IPS DF 6.9 (cell line): ENCODE measurements at regions not wholly inside any gene's neighbourhood (a gene's known extent, or its start where the extent isn't known, plus 50 kb on each side); places are given as distances from the start of the nearest gene placed in this dataset.
A peak's percentile ranks its signal among the peaks of the same experiment; 100 is the strongest.

Source experiments
- DNase-seq: peaks from one replicate; pipeline ENCODE4 v3.0.0-alpha.2; 2013; ENCODE audit warnings: low read depth, low spot score
- H3K27ac ChIP-seq: one replicate; pipeline ENCODE4 v1.5.1; 2013; ENCODE audit warnings: low read length, control low read depth
- H3K27me3 ChIP-seq: 2 replicates; pipeline ENCODE4 v1.6.1; 2013; ENCODE audit warnings: mild to moderate bottlenecking, low read length; ENCODE audit not compliant: control insufficient read depth, insufficient read depth
- H3K36me3 ChIP-seq: 2 replicates; pipeline ENCODE4 v1.6.1; 2013; ENCODE audit warnings: low read length; ENCODE audit not compliant: control insufficient read depth, insufficient read depth
- H3K4me1 ChIP-seq: 2 replicates; pipeline ENCODE4 v1.6.1; 2013; ENCODE audit warnings: low read length; ENCODE audit not compliant: control insufficient read depth, insufficient read depth
- H3K4me3 ChIP-seq: 2 replicates; pipeline ENCODE4 v1.5.1; 2013; ENCODE audit warnings: mild to moderate bottlenecking, low read length
- H3K9me3 ChIP-seq: 2 replicates; pipeline ENCODE4 v1.6.1; 2013; ENCODE audit warnings: low read length, inconsistent platforms; ENCODE audit not compliant: control insufficient read depth, insufficient read depth
- WGBS: extraction: QIAGEN DNeasy Blood & Tissue Kit; methylation state at CpG from one replicate; pipeline ENCODE4 v1.1.7; 2013; ENCODE audit warnings: mixed read lengths, missing lambda C conversion rate; ENCODE audit not compliant: insufficient read length, insufficient coverage; 5-methylcytosine and 5-hydroxymethylcytosine counted together

DNA sequence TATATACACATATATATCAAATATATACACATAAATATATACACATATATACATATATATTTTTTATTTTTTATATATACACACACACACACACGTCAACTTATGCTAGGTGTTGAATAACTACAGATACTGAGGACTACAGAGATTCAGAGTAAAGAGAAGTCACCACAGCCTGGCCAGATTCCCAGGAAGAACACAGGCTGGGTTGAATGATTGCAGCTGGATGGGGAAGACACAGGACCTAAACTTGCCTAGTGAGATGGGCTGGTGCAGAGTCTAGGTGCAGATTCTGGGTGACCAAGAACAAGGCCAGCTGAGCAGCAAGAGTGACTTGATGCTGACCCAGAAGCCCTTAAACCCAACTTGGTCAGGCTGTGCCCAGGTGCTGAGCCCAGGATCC, 241.3 kb downstream of the KCTD12 start:
- Histone ChIP-seq H3K4me1 (no peaks in the 10 kb centered on the region), H3K27me3 (no peaks in the 10 kb centered on the region), H3K36me3 (no peaks in the 10 kb centered on the region), H3K4me3 (no peak overlapping the region), H3K27ac (no peak overlapping the region), H3K9me3 (no peaks in the 10 kb centered on the region)
- DNase-seq: no peak
- no CpG with 5 or more reads among the region's 1 CpG for WGBS

DNA sequence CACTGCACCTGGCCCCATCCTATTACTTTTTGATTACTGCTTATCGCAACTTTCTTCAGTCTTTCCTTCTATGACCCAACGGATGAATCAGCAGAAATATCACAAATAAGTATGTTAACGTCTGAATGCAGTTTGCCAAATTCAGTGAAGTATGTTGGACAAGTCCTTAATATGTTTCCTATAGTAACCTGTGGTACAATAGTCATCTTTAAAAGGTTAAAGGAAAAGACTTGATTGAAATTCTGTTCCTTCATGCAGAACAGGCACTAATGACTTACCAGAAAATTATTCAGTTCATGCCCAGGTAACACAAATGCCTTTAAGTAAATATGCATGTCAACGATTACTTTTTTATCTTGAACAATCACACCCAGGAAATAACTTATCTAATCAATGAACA, 242.6 kb downstream of the KCTD12 start:
- Histone ChIP-seq H3K27me3 (no peaks in the 10 kb centered on the region), H3K36me3 (no peaks in the 10 kb centered on the region), H3K4me1 (no peaks in the 10 kb centered on the region), H3K9me3 (no peaks in the 10 kb centered on the region), H3K27ac (no peak overlapping the region), H3K4me3 (no peak overlapping the region)
- WGBS: no CpG with 5 or more reads among the region's 4 CpGs
- no peak for DNase-seq

DNA sequence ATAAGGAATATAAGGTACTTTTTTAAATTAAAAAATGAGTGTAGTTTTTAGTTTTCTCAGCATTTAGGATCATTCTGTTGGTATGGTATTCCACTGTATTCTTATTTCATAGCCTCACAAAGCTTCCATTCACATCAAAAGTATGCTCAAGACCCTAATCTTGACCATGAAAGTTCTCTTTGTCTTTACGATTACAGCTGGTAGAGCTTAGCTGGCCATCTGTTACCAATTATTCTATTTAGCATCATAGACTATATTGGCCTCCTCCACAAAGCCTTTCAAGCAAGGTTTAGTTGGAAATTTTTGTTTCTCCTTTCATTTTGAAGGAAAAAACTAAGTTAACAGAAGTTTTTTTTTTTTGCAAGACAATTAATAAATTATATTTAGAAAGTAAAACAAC, 245.1 kb downstream of the KCTD12 start:
- H3K36me3 ChIP-seq: no peaks in the 10 kb centered on the region
- DNase-seq: no peak
- H3K4me1 ChIP-seq: no peaks in the 10 kb centered on the region
- H3K9me3 ChIP-seq: no peaks in the 10 kb centered on the region
- no CpG with 5 or more reads among the region's 1 CpG for WGBS
- no peak overlapping the region for H3K27ac ChIP-seq
- no peak overlapping the region for H3K4me3 ChIP-seq
- H3K27me3 ChIP-seq: no peaks in the 10 kb centered on the region

DNA sequence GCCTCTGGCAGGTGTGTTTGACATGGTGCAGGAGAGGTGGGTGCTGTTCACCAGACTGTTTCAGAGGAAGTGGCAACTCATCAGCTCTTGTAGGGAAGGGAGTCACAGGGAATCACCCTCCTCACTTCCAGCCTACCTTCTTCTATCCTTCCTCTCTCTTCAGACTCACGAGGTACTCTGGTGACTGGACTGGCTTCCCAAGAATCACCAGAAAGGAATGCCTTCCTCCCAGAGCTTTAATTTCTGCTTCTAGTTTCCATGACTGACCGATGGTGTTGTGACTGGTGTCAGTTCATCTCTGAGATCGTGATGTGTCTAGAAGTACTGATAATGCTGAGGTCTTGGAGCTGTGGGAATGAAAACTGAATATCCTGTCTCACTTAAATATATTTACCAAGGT, 247.3 kb downstream of the KCTD12 start:
- Histone ChIP-seq H3K27me3 (no peaks in the 10 kb centered on the region), H3K36me3 (no peaks in the 10 kb centered on the region), H3K27ac (no peak overlapping the region), H3K4me1 (no peaks in the 10 kb centered on the region), H3K9me3 (no peaks in the 10 kb centered on the region), H3K4me3 (no peak overlapping the region)
- no peak for DNase-seq
- no CpG with 5 or more reads among the region's 3 CpGs for WGBS

DNA sequence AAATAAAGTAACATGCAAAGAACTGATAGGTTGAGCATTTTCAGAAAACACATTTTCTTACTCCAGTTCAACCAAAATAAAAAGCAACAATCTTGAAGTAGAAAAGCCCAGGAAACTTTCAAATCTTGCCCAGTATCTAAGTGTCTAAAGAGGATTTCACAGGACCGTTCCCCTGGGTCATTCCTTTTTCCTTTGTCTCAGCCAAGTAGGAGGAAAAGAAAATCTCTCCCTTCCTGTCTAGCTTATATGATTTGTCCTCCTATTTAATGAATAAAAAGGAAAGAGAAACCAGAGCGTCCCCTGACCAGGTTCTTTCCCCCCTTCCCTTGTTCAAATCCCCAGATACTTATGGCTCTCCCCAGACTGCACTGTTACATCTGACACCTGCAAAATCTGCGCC, 248.0 kb downstream of the KCTD12 start:
- Histone ChIP-seq H3K4me3 (no peak overlapping the region), H3K27me3 (no peaks in the 10 kb centered on the region), H3K27ac (no peak overlapping the region), H3K4me1 (no peaks in the 10 kb centered on the region), H3K9me3 (no peaks in the 10 kb centered on the region), H3K36me3 (no peaks in the 10 kb centered on the region)
- WGBS: no CpG with 5 or more reads among the region's 3 CpGs
- no peak for DNase-seq

DNA sequence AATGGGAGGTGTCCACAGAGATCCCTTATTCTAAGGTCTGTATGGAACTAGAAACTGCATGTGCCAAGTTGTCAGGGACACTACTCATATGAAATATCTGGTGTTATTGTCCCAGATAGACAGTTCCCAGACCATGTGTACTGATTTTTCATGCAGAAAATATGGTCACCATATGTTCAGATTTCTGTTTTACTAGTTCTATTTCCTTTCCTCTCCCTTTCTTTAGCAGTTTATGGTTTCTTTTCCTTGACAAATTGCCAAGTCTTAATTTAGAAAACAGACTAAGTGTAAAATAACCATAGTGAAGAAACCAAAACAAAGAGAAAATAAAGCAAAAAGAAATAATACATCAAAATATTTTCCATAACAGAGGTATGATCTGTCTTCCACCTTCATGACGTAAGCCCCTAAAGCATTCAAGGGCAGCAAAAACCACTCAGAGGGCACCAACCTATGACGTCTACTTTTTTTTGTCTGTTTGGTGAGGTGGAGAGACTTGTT, 248.5 kb downstream of the KCTD12 start:
- H3K9me3 ChIP-seq: no peaks in the 10 kb centered on the region
- WGBS: no CpG with 5 or more reads among the region's 2 CpGs
- H3K36me3 ChIP-seq: no peaks in the 10 kb centered on the region
- H3K4me1 ChIP-seq: no peaks in the 10 kb centered on the region
- H3K4me3 ChIP-seq: no peak overlapping the region
- no peaks in the 10 kb centered on the region for H3K27me3 ChIP-seq
- H3K27ac ChIP-seq: no peak overlapping the region
- no peak for DNase-seq

DNA sequence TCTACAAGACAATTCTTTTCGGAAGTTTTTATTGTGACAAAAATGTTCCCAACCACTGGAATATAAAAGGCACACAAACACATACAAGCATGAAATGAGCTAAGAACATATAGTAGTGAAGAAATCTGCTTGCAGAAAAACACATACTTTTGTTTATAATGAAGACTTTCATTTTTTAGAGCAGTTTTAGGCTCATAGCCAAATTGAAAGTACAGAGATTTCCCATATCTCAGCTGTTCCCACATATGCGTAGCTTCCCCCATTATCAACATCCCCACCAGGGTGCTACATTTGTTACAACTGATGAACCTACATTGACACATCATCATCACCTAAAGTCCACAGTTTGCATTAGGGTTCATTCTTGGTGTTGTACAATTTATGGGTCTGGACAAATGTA, 249.4 kb downstream of the KCTD12 start:
- Histone ChIP-seq H3K9me3 (no peaks in the 10 kb centered on the region), H3K27ac (no peak overlapping the region), H3K4me1 (no peaks in the 10 kb centered on the region), H3K27me3 (no peaks in the 10 kb centered on the region), H3K36me3 (no peaks in the 10 kb centered on the region), H3K4me3 (no peak overlapping the region)
- no CpG with 5 or more reads among the region's 2 CpGs for WGBS
- DNase-seq: no peak

DNA sequence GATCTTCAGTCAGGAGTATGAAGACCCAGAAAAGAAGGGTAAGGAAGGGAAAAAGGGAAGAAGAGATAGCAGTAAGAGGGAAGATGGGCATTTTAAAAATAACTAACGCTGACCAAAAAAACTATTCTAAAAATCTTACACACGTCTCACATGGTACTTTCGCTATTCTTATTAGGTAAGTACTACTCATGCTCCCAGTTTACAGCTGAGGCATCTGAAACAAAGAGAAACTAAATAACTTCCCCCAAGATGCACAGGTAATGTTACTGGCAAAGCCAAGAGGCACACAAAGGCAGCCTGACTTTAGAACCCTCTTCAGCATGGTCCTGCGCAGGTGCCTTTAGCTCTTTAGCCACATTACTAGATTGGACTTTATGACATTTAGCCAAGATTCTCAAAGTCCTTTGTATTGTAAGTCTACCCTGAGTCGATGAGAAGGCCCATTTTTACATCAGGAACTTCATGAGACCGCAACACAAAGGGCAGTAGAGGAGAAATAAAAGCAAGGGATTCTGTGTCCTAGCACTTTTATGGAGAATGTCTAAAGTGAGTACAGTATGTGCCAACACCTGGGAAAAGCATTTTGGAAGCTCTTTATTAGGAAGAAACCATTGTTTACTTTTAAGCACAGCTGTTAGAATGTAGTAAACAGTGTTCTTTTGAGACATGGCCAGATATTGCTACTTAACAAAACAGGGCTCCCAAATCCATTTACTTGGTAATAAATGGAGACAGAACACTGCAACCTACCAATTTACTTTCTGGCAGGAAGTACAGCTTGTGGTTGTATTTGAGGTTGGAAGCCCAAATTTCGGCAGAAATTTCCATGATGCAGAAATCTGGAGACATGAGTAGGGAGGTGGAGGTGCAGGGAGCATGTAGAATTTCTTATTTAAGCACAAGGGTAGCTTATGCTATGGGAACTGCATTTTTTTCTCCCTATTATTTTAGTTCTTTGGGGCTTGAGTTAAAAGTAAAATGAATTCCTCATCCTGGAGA, 250.7 kb downstream of the KCTD12 start:
- no peaks in the 10 kb centered on the region for H3K9me3 ChIP-seq
- no peaks in the 10 kb centered on the region for H3K36me3 ChIP-seq
- H3K27ac ChIP-seq: no peak overlapping the region
- H3K4me1 ChIP-seq: no peaks in the 10 kb centered on the region
- H3K27me3 ChIP-seq: no peaks in the 10 kb centered on the region
- no CpG with 5 or more reads among the region's 7 CpGs for WGBS
- no peak for DNase-seq
- H3K4me3 ChIP-seq: no peak overlapping the region

DNA sequence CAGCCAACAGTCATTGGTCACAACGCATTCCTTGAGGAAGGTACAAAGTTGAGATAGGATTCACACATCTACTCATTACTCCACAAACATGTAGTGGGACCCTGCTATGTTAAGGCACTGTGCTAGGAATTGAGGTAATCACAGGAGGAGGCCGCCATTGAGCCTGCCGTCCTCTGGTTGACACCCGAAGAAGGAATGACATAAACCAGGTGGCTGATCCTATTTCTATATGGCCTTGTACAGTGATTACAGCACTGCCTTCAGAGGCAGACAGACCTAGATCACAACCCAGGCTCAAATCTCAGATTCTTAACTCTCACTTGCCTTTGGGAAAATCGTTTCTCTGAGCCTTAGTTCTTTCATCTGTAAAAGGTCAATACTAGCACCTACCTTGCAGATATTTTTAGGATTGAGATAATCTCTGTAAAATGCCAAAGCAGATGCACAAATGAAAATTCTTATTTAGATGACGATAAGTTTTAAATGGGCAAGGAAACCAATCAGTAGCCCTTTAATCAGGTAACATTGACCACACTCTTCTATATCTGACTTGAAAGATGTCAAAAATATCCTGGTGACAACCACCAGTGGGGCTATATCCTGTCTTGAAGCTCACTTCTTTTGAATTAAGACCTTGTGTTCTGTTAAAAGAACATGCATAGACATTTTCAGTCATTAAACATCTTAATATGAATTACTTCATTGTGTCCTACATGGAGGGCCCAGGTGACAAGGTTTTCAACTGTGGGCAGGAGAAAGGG, 251.6 kb downstream of the KCTD12 start:
- H3K36me3 ChIP-seq: no peaks in the 10 kb centered on the region
- H3K27me3 ChIP-seq: no peaks in the 10 kb centered on the region
- no peak overlapping the region for H3K27ac ChIP-seq
- H3K4me3 ChIP-seq: no peak overlapping the region
- WGBS: no CpG with 5 or more reads among the region's 6 CpGs
- DNase-seq: no peak
- no peaks in the 10 kb centered on the region for H3K4me1 ChIP-seq
- no peaks in the 10 kb centered on the region for H3K9me3 ChIP-seq

DNA sequence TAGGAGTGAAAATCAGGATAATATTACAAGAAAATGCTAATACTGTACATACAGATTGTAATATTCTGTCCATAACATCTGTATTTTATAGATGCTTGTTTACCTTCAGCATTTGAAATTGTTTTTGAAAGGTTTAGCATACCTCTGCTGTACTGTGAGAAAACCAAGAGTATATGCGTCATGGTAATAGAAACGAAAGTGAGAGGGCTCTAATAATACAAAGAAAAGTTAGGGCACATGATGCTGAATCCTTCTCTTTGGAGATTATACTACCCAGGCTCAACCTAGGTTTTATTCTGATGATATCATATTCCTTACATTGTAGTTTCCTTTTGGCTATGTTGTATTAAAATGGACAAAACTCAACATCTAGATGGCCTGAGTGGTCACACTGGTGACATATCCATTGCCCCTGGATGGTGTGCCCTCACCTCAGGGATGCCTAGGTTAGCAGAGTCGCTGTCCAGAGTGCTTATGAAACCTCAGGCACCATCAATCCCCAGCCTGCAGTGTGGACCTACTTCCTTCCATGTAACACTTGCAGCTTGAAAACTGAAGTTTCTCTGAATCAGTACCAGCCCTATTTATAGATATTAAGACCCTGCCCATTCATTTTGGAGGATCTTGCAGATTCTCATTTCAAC, 253.7 kb downstream of the KCTD12 start:
- DNase-seq: peak; percentile 7
- no peaks in the 10 kb centered on the region for H3K9me3 ChIP-seq
- no peak overlapping the region for H3K4me3 ChIP-seq
- WGBS: no CpG with 5 or more reads among the region's 3 CpGs
- H3K4me1 ChIP-seq: no peaks in the 10 kb centered on the region
- H3K27ac ChIP-seq: no peak overlapping the region
- H3K36me3 ChIP-seq: no peaks in the 10 kb centered on the region
- H3K27me3 ChIP-seq: no peaks in the 10 kb centered on the region
